22Rv1 (cell line): ENCODE measurements at regions not wholly inside any gene's neighbourhood (a gene's known extent, or its start where the extent isn't known, plus 50 kb on each side); places are given as distances from the start of the nearest gene placed in this dataset.

ENCODE experiments used
- H3K27ac ChIP-seq: fragments of 450-650 bp; 2 replicates; pipeline ENCODE4 v1.5.1; 2017
- ZFX ChIP-seq: fragments of 450-650 bp; IDR thresholded peaks from 2 replicates; pipeline ENCODE4 v1.6.1; 2017; ENCODE audit warnings: antibody characterized with exemption, borderline replicate concordance
- TF ChIP-seq, protein P1 (sequence below): fragments of 450-650 bp; IDR thresholded peaks from 2 replicates; pipeline ENCODE4 v1.5.1; 2017; ENCODE audit warnings: mild to moderate bottlenecking

DNA sequence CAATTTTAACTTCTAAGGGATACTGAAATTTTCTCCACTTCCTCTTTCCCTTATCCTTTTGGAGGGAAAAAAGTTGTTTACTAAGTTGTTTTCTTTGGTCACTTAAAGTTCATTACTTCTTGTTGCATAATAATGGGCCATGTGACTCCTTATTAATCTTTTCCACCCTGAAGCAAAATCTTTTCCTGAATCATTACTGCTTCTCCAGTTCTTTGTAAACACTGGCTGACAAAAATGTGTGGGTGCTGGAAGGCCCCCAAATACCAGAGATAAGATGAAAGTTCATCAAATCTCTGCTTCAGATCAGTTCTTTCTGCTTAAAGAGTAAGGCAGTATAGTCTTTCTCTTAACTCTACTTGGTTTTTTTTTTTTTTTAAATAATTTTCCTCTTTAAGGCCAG is 108.9 kb upstream of the NHS start:
- TF ChIP-seq, protein P1, sequence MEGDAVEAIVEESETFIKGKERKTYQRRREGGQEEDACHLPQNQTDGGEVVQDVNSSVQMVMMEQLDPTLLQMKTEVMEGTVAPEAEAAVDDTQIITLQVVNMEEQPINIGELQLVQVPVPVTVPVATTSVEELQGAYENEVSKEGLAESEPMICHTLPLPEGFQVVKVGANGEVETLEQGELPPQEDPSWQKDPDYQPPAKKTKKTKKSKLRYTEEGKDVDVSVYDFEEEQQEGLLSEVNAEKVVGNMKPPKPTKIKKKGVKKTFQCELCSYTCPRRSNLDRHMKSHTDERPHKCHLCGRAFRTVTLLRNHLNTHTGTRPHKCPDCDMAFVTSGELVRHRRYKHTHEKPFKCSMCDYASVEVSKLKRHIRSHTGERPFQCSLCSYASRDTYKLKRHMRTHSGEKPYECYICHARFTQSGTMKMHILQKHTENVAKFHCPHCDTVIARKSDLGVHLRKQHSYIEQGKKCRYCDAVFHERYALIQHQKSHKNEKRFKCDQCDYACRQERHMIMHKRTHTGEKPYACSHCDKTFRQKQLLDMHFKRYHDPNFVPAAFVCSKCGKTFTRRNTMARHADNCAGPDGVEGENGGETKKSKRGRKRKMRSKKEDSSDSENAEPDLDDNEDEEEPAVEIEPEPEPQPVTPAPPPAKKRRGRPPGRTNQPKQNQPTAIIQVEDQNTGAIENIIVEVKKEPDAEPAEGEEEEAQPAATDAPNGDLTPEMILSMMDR = no peak
- TF ChIP-seq ZFX = no peak
- no peak overlapping the region for H3K27ac ChIP-seq

DNA sequence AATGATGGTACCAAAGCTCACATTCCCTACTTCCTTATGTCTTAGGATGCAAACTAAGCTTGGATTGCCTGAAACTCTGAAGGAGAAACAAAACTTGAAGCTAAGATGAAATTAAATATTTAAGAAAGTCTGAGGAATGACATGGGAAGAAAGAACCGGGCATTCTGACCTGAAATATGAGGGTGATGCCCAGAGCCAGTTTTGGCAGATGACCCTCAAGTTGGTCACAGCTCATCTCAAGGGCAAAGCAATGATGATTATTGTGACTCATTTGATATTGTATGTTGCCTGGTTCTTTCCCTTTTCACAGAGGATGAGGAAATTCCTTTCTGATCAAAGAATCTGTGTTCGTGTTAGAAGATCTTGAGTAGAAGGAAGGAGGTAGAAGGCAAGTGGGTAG is 96.0 kb upstream of the NHS start:
- TF ChIP-seq, protein P1 = no peak
- no peak for TF ChIP-seq ZFX
- no peak overlapping the region for H3K27ac ChIP-seq

DNA sequence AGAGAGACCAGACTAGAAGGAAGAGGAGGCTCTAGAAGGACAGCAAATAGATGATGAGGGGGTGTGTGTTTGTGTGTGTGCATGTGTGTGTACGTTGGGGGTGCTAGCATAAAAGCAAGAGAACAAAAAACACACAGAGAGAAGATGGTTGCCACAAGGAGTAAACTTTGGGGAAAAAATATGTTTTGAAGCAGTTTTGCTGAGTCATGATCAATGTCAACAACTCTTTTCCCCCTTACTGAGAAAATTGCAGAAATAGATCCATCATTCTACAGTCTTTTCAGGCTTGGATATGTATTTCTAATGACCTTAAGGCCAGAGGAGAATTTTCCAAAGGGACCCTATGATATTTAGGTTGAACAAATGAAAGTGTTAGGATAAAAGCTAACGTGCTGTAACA is 89.0 kb upstream of the NHS start:
- no peak overlapping the region for H3K27ac ChIP-seq
- TF ChIP-seq, protein P1 = no peak
- no peak for TF ChIP-seq ZFX

DNA sequence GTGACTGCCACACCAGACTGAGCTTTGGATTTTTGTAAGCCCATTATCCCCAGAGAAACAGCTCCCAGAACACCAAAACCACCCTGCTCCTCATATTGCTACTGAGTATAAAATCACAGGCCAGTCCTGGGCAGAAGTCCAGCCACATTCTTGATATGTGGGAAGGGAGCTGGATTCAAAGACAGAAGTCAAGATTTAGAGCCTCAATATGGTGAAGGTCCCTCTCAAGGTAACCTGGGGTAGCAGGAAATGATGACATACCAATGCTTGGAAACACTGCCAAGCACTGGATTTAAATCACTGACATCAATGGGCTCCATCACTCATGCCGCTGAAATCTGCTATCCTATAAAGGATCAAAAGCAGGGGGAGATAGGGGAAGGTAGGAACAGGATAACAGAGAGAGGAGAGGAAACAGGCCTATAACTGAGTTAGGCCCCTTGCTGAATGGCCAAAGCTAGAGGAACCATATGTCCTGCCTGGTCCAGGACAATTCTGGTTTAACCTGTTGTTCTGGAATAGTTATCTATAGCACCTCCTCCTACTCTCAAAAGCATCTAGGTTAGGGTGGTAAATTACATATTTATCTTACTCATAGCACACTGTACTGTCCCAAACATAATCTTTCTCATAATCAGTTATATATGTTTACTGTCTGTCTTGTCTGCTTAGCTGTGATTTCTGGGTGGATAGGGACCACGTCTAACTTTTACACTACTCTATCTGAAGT is 83.7 kb upstream of the NHS start:
- TF ChIP-seq, protein P1 = no peak
- no peak for TF ChIP-seq ZFX

DNA sequence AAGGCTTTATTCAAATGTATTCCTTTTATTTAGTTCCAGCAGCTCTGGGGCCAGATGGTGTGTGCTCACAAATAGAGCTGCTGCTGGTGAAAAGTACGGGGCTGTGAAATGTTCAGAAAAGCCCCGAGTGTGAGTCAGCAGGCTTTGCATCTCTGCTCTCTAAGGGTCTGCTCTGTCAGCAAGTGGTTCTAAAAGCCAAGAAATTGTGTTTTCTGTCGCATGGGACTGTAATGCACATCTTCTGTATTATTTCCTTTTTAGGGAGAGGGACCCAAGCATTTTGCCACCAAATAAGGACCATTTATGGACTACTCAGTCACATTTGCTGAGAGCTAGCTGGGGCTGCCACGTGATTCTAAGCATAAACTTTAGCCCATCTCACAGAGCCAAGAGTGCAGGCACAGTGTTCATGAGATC is 82.9 kb upstream of the NHS start:
- TF ChIP-seq, protein P1 = no peak
- no peak for TF ChIP-seq ZFX
- no peak overlapping the region for H3K27ac ChIP-seq

More for the DNA sequence above, 83.7 kb upstream of the NHS start:
- no peak overlapping the region for H3K27ac ChIP-seq

DNA sequence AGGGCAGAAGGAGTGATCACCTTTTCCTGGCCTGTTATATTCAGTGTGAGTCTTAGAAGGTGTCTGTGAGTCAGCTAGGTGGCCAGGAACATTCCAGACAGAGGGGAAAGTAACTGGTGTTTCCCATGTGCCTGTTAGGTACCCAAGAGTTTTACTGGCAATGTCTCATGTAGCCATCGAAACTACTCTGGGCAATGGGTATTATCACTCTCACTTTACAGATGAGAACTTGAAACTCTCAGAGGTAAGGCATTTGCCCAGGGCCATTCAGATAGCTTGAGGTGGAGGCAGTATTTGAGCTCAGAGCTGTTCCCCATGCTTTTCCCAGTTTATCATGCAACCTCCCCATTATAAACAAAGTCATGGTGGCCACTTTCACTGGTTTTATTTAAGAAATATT is 80.4 kb upstream of the NHS start:
- no peak for TF ChIP-seq ZFX
- TF ChIP-seq, protein P1 = no peak
- H3K27ac ChIP-seq = no peak overlapping the region

DNA sequence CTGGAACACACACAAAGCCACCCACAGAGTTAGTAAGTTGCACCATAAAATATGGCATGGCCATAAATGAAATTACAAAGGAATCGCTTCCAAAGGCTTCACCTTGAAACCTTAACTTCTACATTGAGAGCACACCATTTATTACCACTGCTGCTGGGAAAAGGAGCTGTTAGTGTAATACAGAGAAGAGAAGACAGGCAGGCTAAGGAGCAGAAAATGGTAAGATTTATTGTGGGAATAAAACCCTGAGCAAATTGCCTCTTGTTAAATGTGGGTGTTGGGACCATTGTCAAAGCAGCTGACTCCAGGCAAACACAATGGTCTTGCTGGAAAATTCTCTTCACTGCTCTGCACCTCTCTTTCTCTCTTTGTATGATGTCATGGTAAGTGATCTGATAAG is 79.2 kb upstream of the NHS start:
- TF ChIP-seq, protein P1 = no peak
- no peak for TF ChIP-seq ZFX
- no peak overlapping the region for H3K27ac ChIP-seq
